ENCODE measurements at regions not wholly inside any gene's neighbourhood (a gene's known extent, or its start where the extent isn't known, plus 50 kb on each side); places are given as distances from the start of the nearest gene placed in this dataset.
A peak's percentile ranks its signal among the peaks of the same experiment; 100 is the strongest.
"Not testable (repeated sequence)": the region's sequence is repeated elsewhere in the genome, so short reads cannot be mapped to it uniquely, and the experiment has no call there.

DNA sequence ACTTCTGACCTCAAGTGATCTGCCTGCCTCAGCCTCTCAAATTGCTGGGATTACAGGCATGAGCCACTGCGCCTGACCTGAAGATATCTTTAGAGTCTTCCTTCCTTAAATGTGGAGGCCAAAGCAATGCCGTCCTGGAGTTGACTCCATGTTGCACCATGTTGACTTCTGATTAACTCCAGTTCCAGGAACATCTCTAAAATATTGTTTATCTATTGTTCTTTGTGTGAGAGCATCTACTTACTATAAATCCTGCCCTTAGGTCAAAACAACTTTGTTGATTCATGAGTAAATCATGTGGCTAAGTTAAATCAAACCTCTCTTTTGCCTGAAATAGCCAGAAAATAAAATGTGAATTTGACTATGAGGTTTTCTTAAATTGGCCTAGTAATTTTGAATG is 56.6 kb upstream of the CAPRIN1 start:
- Histone ChIP-seq H3K4me2 (ENCODE audit: insufficient read depth, low read length, poor library complexity, severe bottlenecking) (no peak overlapping the region), H3K18ac (ENCODE audit: low read length) (no peak overlapping the region), H3K4ac (ENCODE audit: low read length) (no peak overlapping the region), H4K8ac (ENCODE audit: low read depth, low read length) (no peak overlapping the region), H2AFZ (ENCODE audit: low read length) (no peak overlapping the region), H2BK5ac (ENCODE audit: low read length) (no peak overlapping the region), H3K14ac (ENCODE audit: low read length) (no peak overlapping the region), H3K9ac (ENCODE audit: low read depth, low read length, poor library complexity) (no peak overlapping the region), H3K27me3 (ENCODE audit: control insufficient read depth in 3 of 3, insufficient read depth in 3 of 3, low read depth in 1 of 3, low read length in 3 of 3) (peaks cover 0 to 22% (median 0%) of the 10 kb centered on the region in 3 experiments), H3K23ac (ENCODE audit: low read depth, low read length, poor library complexity) (no peak overlapping the region), H3K36me3 (replicated peaks in 1 of 2; ENCODE audit: control insufficient read depth in 2 of 2, insufficient read depth in 2 of 2, low read length in 2 of 2) (no peaks in the 10 kb centered on the region), H2AK5ac (ENCODE audit: low read depth, low read length) (no peak overlapping the region), H3K4me1 (ENCODE audit: control insufficient read depth in 2 of 2, insufficient read depth in 1 of 2, low read depth in 1 of 2, low read length in 2 of 2) (no peaks in the 10 kb centered on the region), H2BK120ac (ENCODE audit: low read depth, low read length) (no peak overlapping the region), H4K91ac (ENCODE audit: low read depth, low read length, poor library complexity) (no peak overlapping the region), H3K27ac (replicated peaks; ENCODE audit: low read length) (no peak overlapping the region), H2BK12ac (ENCODE audit: low read length) (no peak overlapping the region), H3K9me3 (replicated peaks in 1 of 2; ENCODE audit: control insufficient read depth in 2 of 2, insufficient read depth in 1 of 2, low read depth in 1 of 2, low read length in 2 of 2) (peaks cover 0 to 2% of the 10 kb centered on the region in 2 donors), H2BK15ac (ENCODE audit: low read length) (no peak overlapping the region), H3K79me1 (ENCODE audit: low read depth, low read length) (no peaks in the 10 kb centered on the region), H3K4me3 (ENCODE audit: low read length in 2 of 2) (no peak overlapping the region)
- no peak for DNase-seq (ENCODE audit: low spot score)
- no CpG with 5 or more reads among the region's 2 CpGs for WGBS, 2 donors (ENCODE audit: extremely low coverage in 2 of 2, insufficient read length in 2 of 2, insufficient replicate concordance in 1 of 2)

DNA sequence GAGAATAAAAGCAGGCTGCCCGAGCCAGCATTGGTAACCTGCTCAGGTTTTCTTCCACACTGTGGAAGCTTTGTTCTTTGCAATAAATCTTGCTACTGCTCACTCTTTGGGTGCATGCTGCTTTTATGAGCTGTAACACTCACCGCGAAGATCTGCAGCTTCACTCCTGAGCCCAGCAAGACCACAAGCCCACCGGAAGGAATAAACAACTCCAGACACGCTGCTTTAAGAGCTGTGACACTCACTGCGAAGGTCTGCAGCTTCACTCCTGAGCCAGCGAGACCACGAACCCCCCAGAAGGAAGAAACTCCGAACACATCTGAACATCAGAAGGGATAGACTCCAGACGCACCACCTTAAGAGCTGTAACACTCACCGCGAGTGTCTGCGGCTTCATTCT is 60.4 kb upstream of the CAPRIN1 start:
- H3K9ac ChIP-seq (ENCODE audit: low read depth, low read length, poor library complexity); H3K14ac ChIP-seq (ENCODE audit: low read length); H3K4me3 ChIP-seq (ENCODE audit: low read length in 2 of 2); H2BK5ac ChIP-seq (ENCODE audit: low read length); H3K27me3 ChIP-seq (ENCODE audit: control insufficient read depth in 3 of 3, insufficient read depth in 3 of 3, low read depth in 1 of 3, low read length in 3 of 3); H3K18ac ChIP-seq (ENCODE audit: low read length); H4K91ac ChIP-seq (ENCODE audit: low read depth, low read length, poor library complexity); H3K4me2 ChIP-seq (ENCODE audit: insufficient read depth, low read length, poor library complexity, severe bottlenecking); H3K27ac ChIP-seq (replicated peaks; ENCODE audit: low read length); H3K4me1 ChIP-seq (ENCODE audit: control insufficient read depth in 2 of 2, insufficient read depth in 1 of 2, low read depth in 1 of 2, low read length in 2 of 2); H4K8ac ChIP-seq (ENCODE audit: low read depth, low read length); H2BK120ac ChIP-seq (ENCODE audit: low read depth, low read length); H3K36me3 ChIP-seq (replicated peaks in 1 of 2; ENCODE audit: control insufficient read depth in 2 of 2, insufficient read depth in 2 of 2, low read length in 2 of 2); H2AK5ac ChIP-seq (ENCODE audit: low read depth, low read length); H3K79me1 ChIP-seq (ENCODE audit: low read depth, low read length); H3K9me3 ChIP-seq (replicated peaks in 1 of 2; ENCODE audit: control insufficient read depth in 2 of 2, insufficient read depth in 1 of 2, low read depth in 1 of 2, low read length in 2 of 2); H2BK15ac ChIP-seq (ENCODE audit: low read length); DNase-seq (ENCODE audit: low spot score); H2BK12ac ChIP-seq (ENCODE audit: low read length); H3K4ac ChIP-seq (ENCODE audit: low read length); H3K23ac ChIP-seq (ENCODE audit: low read depth, low read length, poor library complexity): not testable (repeated sequence)
- H2AFZ ChIP-seq (ENCODE audit: low read length): peak overlapping the region; percentile 40
- WGBS, 2 donors (ENCODE audit: extremely low coverage in 2 of 2, insufficient read length in 2 of 2, insufficient replicate concordance in 1 of 2): no CpG with 5 or more reads among the region's 13 CpGs

DNA sequence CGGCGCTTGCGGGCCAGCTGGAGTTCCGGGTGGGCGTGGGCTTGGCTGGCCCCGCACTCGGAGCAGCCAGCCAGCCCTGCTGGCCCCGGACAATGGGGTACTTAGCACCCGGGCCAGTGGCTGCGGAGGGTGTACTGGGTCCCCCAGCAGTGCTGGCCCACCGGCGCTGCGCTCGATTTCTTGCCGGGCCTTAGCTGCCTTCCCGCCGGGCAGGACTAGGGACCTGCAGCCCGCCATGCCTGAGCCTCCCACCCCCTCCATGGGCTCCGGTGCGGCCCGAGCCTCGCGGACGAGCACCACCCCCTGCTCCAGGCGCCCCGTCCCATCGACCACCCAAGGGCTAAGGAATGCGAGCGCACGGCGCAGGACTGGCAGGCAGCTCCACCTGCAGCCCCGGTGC is 61.4 kb upstream of the CAPRIN1 start:
- not testable (repeated sequence) for H3K27me3 ChIP-seq (ENCODE audit: control insufficient read depth in 3 of 3, insufficient read depth in 3 of 3, low read depth in 1 of 3, low read length in 3 of 3); H2BK12ac ChIP-seq (ENCODE audit: low read length); H2AFZ ChIP-seq (ENCODE audit: low read length); H3K4me2 ChIP-seq (ENCODE audit: insufficient read depth, low read length, poor library complexity, severe bottlenecking); H3K9me3 ChIP-seq (replicated peaks in 1 of 2; ENCODE audit: control insufficient read depth in 2 of 2, insufficient read depth in 1 of 2, low read depth in 1 of 2, low read length in 2 of 2); H3K79me1 ChIP-seq (ENCODE audit: low read depth, low read length); H3K4me3 ChIP-seq (ENCODE audit: low read length in 2 of 2); H4K8ac ChIP-seq (ENCODE audit: low read depth, low read length); H3K4ac ChIP-seq (ENCODE audit: low read length); H3K9ac ChIP-seq (ENCODE audit: low read depth, low read length, poor library complexity); H2BK120ac ChIP-seq (ENCODE audit: low read depth, low read length); H3K36me3 ChIP-seq (replicated peaks in 1 of 2; ENCODE audit: control insufficient read depth in 2 of 2, insufficient read depth in 2 of 2, low read length in 2 of 2); H2BK15ac ChIP-seq (ENCODE audit: low read length); H3K4me1 ChIP-seq (ENCODE audit: control insufficient read depth in 2 of 2, insufficient read depth in 1 of 2, low read depth in 1 of 2, low read length in 2 of 2); H3K18ac ChIP-seq (ENCODE audit: low read length); H3K23ac ChIP-seq (ENCODE audit: low read depth, low read length, poor library complexity); DNase-seq (ENCODE audit: low spot score); H2AK5ac ChIP-seq (ENCODE audit: low read depth, low read length); H3K14ac ChIP-seq (ENCODE audit: low read length); H4K91ac ChIP-seq (ENCODE audit: low read depth, low read length, poor library complexity); H2BK5ac ChIP-seq (ENCODE audit: low read length); H3K27ac ChIP-seq (replicated peaks; ENCODE audit: low read length)
- WGBS, 2 donors (ENCODE audit: extremely low coverage in 2 of 2, insufficient read length in 2 of 2, insufficient replicate concordance in 1 of 2): no CpG with 5 or more reads among the region's 32 CpGs

DNA sequence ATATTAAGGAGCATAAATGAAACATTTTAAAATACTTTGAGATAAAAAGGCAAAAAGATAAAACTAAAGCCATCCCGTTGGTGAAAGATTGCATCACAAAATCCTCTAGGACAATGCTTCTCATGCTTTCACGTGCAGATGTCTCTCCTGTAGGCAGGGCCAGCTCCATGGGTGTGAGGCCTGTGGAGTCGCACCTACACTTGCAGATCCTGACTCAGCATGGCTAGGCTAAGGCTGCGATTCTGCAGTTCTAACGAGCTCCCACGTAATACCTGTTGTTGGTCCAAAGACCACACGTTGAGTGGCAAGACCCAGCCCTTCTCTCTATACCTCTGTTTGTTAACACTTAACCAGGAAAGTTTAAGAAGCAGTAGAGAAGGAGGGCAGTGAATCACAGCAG is 62.1 kb upstream of the CAPRIN1 start:
- Histone ChIP-seq H3K4me3 (ENCODE audit: low read length in 2 of 2) (no peak overlapping the region), H4K8ac (ENCODE audit: low read depth, low read length) (no peak overlapping the region), H3K27ac (replicated peaks; ENCODE audit: low read length) (no peak overlapping the region), H2AK5ac (ENCODE audit: low read depth, low read length) (no peak overlapping the region), H2BK5ac (ENCODE audit: low read length) (no peak overlapping the region), H2BK15ac (ENCODE audit: low read length) (no peak overlapping the region), H3K36me3 (replicated peaks in 1 of 2; ENCODE audit: control insufficient read depth in 2 of 2, insufficient read depth in 2 of 2, low read length in 2 of 2) (no peaks in the 10 kb centered on the region), H3K4ac (ENCODE audit: low read length) (no peak overlapping the region), H2AFZ (ENCODE audit: low read length) (no peak overlapping the region), H3K27me3 (ENCODE audit: control insufficient read depth in 3 of 3, insufficient read depth in 3 of 3, low read depth in 1 of 3, low read length in 3 of 3) (no peaks in the 10 kb centered on the region), H3K18ac (ENCODE audit: low read length) (no peak overlapping the region), H2BK12ac (ENCODE audit: low read length) (no peak overlapping the region), H3K23ac (ENCODE audit: low read depth, low read length, poor library complexity) (no peak overlapping the region), H3K14ac (ENCODE audit: low read length) (no peak overlapping the region), H3K9ac (ENCODE audit: low read depth, low read length, poor library complexity) (no peak overlapping the region), H2BK120ac (ENCODE audit: low read depth, low read length) (no peak overlapping the region), H3K4me1 (ENCODE audit: control insufficient read depth in 2 of 2, insufficient read depth in 1 of 2, low read depth in 1 of 2, low read length in 2 of 2) (no peaks in the 10 kb centered on the region), H3K9me3 (replicated peaks in 1 of 2; ENCODE audit: control insufficient read depth in 2 of 2, insufficient read depth in 1 of 2, low read depth in 1 of 2, low read length in 2 of 2) (peaks cover 0 to 2% of the 10 kb centered on the region in 2 donors), H3K4me2 (ENCODE audit: insufficient read depth, low read length, poor library complexity, severe bottlenecking) (no peak overlapping the region), H3K79me1 (ENCODE audit: low read depth, low read length) (no peaks in the 10 kb centered on the region), H4K91ac (ENCODE audit: low read depth, low read length, poor library complexity) (no peak overlapping the region)
- WGBS, 2 donors (ENCODE audit: extremely low coverage in 2 of 2, insufficient read length in 2 of 2, insufficient replicate concordance in 1 of 2): no CpG with 5 or more reads among the region's 7 CpGs
- DNase-seq (ENCODE audit: low spot score): no peak
